MCF 10A (cell line): ENCODE measurements at regions not wholly inside any gene's neighbourhood (a gene's known extent, or its start where the extent isn't known, plus 50 kb on each side); places are given as distances from the start of the nearest gene placed in this dataset.

Experiments used
- BruUV-seq: library from RNA; stranded (reverse); fragments of 400-500 nt; replicated peaks from 2 replicates; lab custom pipeline; 2021; lab: Mats Ljungman, UMichigan
- CTCF ChIA-PET: fragments of 300-600 bp; sonication (Branson Sonifier 250); formaldehyde crosslinking; extraction: SDS; loops from one replicate; lab custom pipeline; 2021; ENCODE audit warnings: antibody characterized with exemption, inconsistent platforms; lab: Yijun Ruan, JAX
- POLR2A ChIA-PET: fragments of 300-600, 350-650 bp; sonication (Branson Sonifier 250); formaldehyde crosslinking; extraction: SDS; loops from one replicate; lab custom pipeline; 2020; ENCODE audit warnings: antibody characterized with exemption, inconsistent platforms; lab: Yijun Ruan, JAX
- DNase-seq: peaks from one replicate; pipeline ENCODE4 v3.0.0-alpha.2; 2018; ENCODE audit not compliant: unreplicated experiment
- H3K27ac Mint-ChIP-seq: one replicate; pipeline ENCODE4 v1.8.0; 2022; ENCODE audit warnings: mild to moderate bottlenecking, low read depth, mixed read lengths; ENCODE audit not compliant: unreplicated experiment
- H3K27me3 Mint-ChIP-seq: one replicate; pipeline ENCODE4 v1.8.0; 2022; ENCODE audit warnings: mixed read lengths; ENCODE audit not compliant: insufficient read depth, unreplicated experiment
- H3K36me3 Mint-ChIP-seq: one replicate; pipeline ENCODE4 v1.8.0; 2022; ENCODE audit warnings: mild to moderate bottlenecking, moderate library complexity, mixed read lengths; ENCODE audit not compliant: insufficient read depth, unreplicated experiment
- H3K4me1 Mint-ChIP-seq: one replicate; pipeline ENCODE4 v1.8.0; 2022; ENCODE audit warnings: mixed read lengths; ENCODE audit not compliant: insufficient read depth, unreplicated experiment
- H3K4me3 Mint-ChIP-seq: one replicate; pipeline ENCODE4 v1.8.0; 2022; ENCODE audit warnings: mild to moderate bottlenecking, moderate library complexity, mixed read lengths; ENCODE audit not compliant: unreplicated experiment
- H3K9me3 Mint-ChIP-seq: one replicate; pipeline ENCODE4 v1.8.0; 2022; ENCODE audit warnings: mixed read lengths; ENCODE audit not compliant: unreplicated experiment
- CTCF ChIP-seq: fragments of 200-600 bp; IDR thresholded peaks from one replicate; pipeline ENCODE4 v1.8.0; 2022; ENCODE audit warnings: antibody characterized with exemption, mild to moderate bottlenecking; ENCODE audit not compliant: unreplicated experiment
- intact Hi-C: fragments of 100-400 bp; cut with micrococcal nuclease; formaldehyde crosslinking; loops from 2 replicates; pipeline ENCODE4 v1.14.1; 2022

- H3K36me3 Mint-ChIP-seq = no peaks in the 10 kb centered on the region
- TF ChIP-seq CTCF = no peak
- no peaks in the 10 kb centered on the region for H3K27me3 Mint-ChIP-seq
- no TSS peak for BruUV-seq
- no peak overlapping the region for H3K27ac Mint-ChIP-seq
- ChIA-PET CTCF (interaction anchor here (0.5 to 2.3 kb wide), 7 partner anchors 18 to 497 kb away, joined by 3 to 9 read pairs (median 3); no protein-coding TSS in a partner anchor), POLR2A (interaction anchor here (0.8 to 1.5 kb wide), 3 partner anchors 9 to 69 kb away, joined by 3 to 5 read pairs (median 5); no protein-coding TSS in a partner anchor)
- H3K4me1 Mint-ChIP-seq = peaks cover 5% of the 10 kb centered on the region
- intact Hi-C loops = loop anchor here (10.0 kb wide), 2 partner anchors 566 to 1476 kb away; partner anchors contain the start of genes MMAA and SLC10A7
- no peak overlapping the region for H3K4me3 Mint-ChIP-seq
- H3K9me3 Mint-ChIP-seq = no peaks in the 10 kb centered on the region
- DNase-seq = no peak
Measured at GRCh38 chr4:147090486-147090885, 144.8 kb upstream of the TTC29 start.

DNA sequence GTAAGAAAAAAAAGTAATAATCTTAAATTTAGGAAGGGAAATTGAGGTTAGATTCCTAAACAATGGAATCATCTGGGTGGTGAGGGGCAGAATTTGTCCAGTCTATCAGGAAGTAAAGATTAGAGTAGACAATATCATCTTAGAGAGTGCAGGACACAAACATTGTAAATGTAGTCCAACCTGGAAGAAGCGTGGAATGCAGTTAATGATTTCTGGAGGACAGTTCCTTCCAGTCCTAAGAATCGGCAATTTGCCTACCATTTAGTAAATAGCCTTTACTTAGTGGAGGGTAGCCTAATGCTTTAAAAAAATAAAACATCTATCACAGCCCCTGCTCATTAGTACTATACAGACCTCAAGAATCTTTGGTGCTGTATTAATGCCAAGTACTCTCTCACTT is 147.5 kb upstream of the TTC29 start:
- Mint-ChIP-seq H3K4me1 (peaks cover 18% of the 10 kb centered on the region), H3K27ac (no peak overlapping the region), H3K36me3 (no peaks in the 10 kb centered on the region), H3K27me3 (no peaks in the 10 kb centered on the region), H3K4me3 (no peak overlapping the region), H3K9me3 (no peaks in the 10 kb centered on the region)
- no peak for DNase-seq
- intact Hi-C loops = loop anchor here (10.0 kb wide), 2 partner anchors 568 to 1478 kb away; partner anchors contain the start of genes MMAA and SLC10A7
- BruUV-seq = no TSS peak
- no peak for TF ChIP-seq CTCF
- POLR2A ChIA-PET = no interaction called here
- CTCF ChIA-PET = interaction anchor here (2.0 to 2.4 kb wide), 2 partner anchors 43 to 73 kb away, joined by 9 to 37 read pairs; no protein-coding TSS in a partner anchor

DNA sequence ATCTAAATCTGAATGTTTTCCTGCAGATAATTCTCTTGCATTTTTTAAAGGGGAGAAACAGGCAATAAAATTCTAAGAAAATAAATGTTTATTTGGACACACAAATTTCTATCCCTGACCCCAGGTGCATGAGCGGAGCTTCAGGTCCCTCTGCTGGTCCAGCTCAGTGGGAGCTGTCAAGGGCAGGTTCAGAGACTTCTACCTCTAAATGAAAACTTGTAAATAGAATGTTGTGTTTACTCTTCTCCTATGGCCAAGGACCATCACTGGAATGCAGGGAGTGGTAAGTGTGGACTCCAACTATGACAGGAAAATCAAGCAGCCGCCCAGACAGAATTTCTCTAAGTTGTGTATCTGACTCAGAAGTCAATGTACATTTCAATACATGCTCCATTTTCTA is 148.6 kb upstream of the TTC29 start:
- intact Hi-C loops = loop anchor here (10.0 kb wide), 2 partner anchors 569 to 1479 kb away; partner anchors contain the start of genes MMAA and SLC10A7
- Mint-ChIP-seq H3K4me1 (peaks cover 24% of the 10 kb centered on the region), H3K27me3 (no peaks in the 10 kb centered on the region), H3K27ac (peak overlapping the region; percentile 65), H3K4me3 (no peak overlapping the region), H3K9me3 (no peaks in the 10 kb centered on the region), H3K36me3 (no peaks in the 10 kb centered on the region)
- DNase-seq = peak; percentile 40
- BruUV-seq = no TSS peak
- TF ChIP-seq CTCF = no peak
- CTCF ChIA-PET = interaction anchor here (0.5 to 2.4 kb wide), 6 partner anchors 44 to 999 kb away, joined by 3 to 37 read pairs (median 4); no protein-coding TSS in a partner anchor
- POLR2A ChIA-PET = interaction anchor here (0.9 to 1.1 kb wide), 6 partner anchors 70 to 755 kb away, joined by 3 to 4 read pairs (median 3); no protein-coding TSS in a partner anchor
